Tibial nerve (tissue), 4 donors: ENCODE measurements at regions not wholly inside any gene's neighbourhood (a gene's known extent, or its start where the extent isn't known, plus 50 kb on each side); places are given as distances from the start of the nearest gene placed in this dataset.

ENCODE experiments used
- DNase-seq, 2 donors: peaks; one replicate each; pipeline ENCODE4 v3.0.0-alpha.2; 2019; ENCODE audit warnings: low spot score in 2 of 2
- H3K27ac ChIP-seq, 4 donors: fragments of 200-600 bp; sonication (generic) in 3 of 4; one replicate each; pipeline ENCODE4 v1.5.1; 2017 to 2019; ENCODE audit warnings: mild to moderate bottlenecking in 1 of 4
- H3K27me3 ChIP-seq, 2 donors: fragments of 200-600 bp; sonication (generic) in 1 of 2; one replicate each; pipeline versions ENCODE4 v1.5.1 to v1.6.0; 2017 to 2019
- H3K36me3 ChIP-seq, 3 donors: fragments of 200-600 bp; sonication (generic); one replicate each; pipeline ENCODE4 v1.5.1; 2018 to 2019
- H3K4me1 ChIP-seq, 4 donors: fragments of 200-600 bp; sonication (generic) in 3 of 4; one replicate each; pipeline ENCODE4 v1.5.1; 2017 to 2019
- H3K4me3 ChIP-seq, 4 donors: fragments of 200-600 bp; sonication (generic) in 3 of 4; one replicate each; pipeline ENCODE4 v1.5.1; 2017 to 2019; ENCODE audit warnings: mild to moderate bottlenecking in 1 of 4, moderate library complexity in 1 of 4
- H3K9me3 ChIP-seq, 4 donors: fragments of 200-600 bp; sonication (generic) in 3 of 4; one replicate each; pipeline ENCODE4 v1.5.1; 2017 to 2019
- EP300 ChIP-seq, 2 donors: sonication (generic); formaldehyde crosslinking; IDR thresholded peaks; one replicate each; pipeline ENCODE4 v1.6.1; 2017; ENCODE audit warnings: antibody characterized with exemption in 2 of 2, mild to moderate bottlenecking in 1 of 2
- POLR2A ChIP-seq, 2 donors: fragments of 450-650 bp; IDR thresholded peaks; one replicate each; pipeline ENCODE4 v1.6.1; 2017; ENCODE audit warnings: antibody characterized with exemption in 2 of 2, mild to moderate bottlenecking in 2 of 2, moderate library complexity in 2 of 2
- WGBS, 2 donors: methylation state at CpG; one replicate each; pipeline ENCODE4 v1.1.5; 2018; 5-methylcytosine and 5-hydroxymethylcytosine counted together
- TF ChIP-seq, protein P1 (sequence below), 5 experiments: fragments of 200-600 bp in 3 of 5; fragments of 450-650 bp in 2 of 5; sonication (generic) in 3 of 5; IDR thresholded peaks; one replicate each; pipeline ENCODE4 v1.5.1; 2016 to 2019; ENCODE audit warnings: antibody characterized with exemption in 5 of 5, mild to moderate bottlenecking in 3 of 5, moderate library complexity in 2 of 5

DNA sequence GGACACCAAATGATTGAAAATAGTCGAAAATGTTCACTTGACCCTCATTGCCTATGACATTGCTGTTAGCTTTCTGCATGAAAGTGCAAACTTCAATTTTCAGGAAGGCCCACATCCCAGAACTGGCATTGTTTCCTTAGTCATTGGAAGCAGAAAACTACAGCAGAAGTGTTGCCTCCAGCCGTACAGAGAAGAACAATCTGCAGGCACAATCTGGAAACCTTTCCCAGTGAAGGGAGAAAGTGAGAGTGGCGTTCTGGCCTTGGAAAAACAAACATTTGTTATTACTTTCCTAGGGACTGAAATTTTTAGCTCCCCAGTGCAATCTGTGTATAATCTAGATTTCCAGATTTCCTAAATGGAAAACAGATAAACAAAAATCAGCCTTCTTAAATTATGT is 529.5 kb upstream of the RBFOX1 start:
- 15 to 24% methylated on average over 3 of the region's 3 CpGs for WGBS, 2 donors

DNA sequence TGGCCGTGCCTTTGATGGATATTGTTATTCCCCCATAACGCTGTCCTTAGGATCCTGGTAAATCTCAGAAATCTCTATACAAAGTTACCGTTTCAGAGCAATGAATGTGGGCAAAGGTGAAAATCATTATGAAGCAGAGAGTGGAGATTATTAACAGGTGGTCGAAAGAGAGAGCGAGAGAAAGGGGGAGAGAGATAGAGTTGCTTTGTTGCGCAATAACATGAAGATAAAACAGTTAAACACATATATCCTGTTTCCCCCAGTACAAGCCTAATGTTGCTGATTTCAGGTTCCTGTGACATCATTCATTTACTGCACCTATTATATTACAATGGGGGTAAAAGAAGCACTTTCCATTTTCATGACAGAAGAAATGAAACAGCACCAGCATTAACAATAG is 535.4 kb upstream of the RBFOX1 start:
- DNase-seq = no peak
- TF ChIP-seq POLR2A (IDR thresholded peaks at IDR 0.05) (no peak), EP300 (IDR thresholded peaks at IDR 0.05) (no peak)
- TF ChIP-seq, protein P1, sequence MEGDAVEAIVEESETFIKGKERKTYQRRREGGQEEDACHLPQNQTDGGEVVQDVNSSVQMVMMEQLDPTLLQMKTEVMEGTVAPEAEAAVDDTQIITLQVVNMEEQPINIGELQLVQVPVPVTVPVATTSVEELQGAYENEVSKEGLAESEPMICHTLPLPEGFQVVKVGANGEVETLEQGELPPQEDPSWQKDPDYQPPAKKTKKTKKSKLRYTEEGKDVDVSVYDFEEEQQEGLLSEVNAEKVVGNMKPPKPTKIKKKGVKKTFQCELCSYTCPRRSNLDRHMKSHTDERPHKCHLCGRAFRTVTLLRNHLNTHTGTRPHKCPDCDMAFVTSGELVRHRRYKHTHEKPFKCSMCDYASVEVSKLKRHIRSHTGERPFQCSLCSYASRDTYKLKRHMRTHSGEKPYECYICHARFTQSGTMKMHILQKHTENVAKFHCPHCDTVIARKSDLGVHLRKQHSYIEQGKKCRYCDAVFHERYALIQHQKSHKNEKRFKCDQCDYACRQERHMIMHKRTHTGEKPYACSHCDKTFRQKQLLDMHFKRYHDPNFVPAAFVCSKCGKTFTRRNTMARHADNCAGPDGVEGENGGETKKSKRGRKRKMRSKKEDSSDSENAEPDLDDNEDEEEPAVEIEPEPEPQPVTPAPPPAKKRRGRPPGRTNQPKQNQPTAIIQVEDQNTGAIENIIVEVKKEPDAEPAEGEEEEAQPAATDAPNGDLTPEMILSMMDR (IDR thresholded peaks at IDR 0.05) = no peak
- Histone ChIP-seq H3K27ac (no peak overlapping the region), H3K36me3 (no peaks in the 10 kb centered on the region), H3K4me1 (no peaks in the 10 kb centered on the region), H3K4me3 (no peak overlapping the region), H3K27me3 (no peaks in the 10 kb centered on the region), H3K9me3 (no peaks in the 10 kb centered on the region)
- WGBS, 2 donors = 57 to 72% methylated on average over 6 of the region's 6 CpGs

More for the DNA sequence above, 529.5 kb upstream of the RBFOX1 start:
- Histone ChIP-seq H3K36me3 (no peaks in the 10 kb centered on the region), H3K27ac (peak overlapping the region in 2 of 4 donors; percentile 57 to 64), H3K9me3 (no peaks in the 10 kb centered on the region), H3K4me1 (peaks cover 0 to 5% (median 0%) of the 10 kb centered on the region in 4 donors), H3K27me3 (no peaks in the 10 kb centered on the region), H3K4me3 (no peak overlapping the region)
- DNase-seq = no peak
- TF ChIP-seq POLR2A (IDR thresholded peaks at IDR 0.05) (no peak), EP300 (IDR thresholded peaks at IDR 0.05) (no peak)
- TF ChIP-seq, protein P1 (IDR thresholded peaks at IDR 0.05) = no peak

DNA sequence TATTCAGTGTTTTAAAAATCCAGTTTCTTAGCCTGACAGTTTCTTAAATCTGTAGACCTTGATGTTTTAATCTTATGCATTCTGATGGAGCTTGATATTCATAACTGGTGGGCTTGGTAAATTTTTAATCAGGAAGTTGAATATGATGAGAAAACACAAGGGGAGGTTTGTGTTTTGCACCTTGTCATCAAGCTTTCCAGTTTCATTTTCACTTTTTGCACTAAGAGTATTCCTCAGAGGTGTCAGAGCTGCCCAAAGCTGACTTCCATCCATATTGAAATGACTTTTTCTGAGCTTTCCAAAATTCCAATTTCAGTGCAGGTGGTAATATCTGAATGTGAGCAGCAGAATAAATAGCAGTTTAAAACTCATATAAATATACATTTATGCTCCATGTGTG is 555.0 kb upstream of the RBFOX1 start:
- Histone ChIP-seq H3K9me3 (no peaks in the 10 kb centered on the region), H3K27ac (no peak overlapping the region), H3K4me1 (peaks cover 0 to 7% (median 0%) of the 10 kb centered on the region in 4 donors), H3K27me3 (no peaks in the 10 kb centered on the region), H3K4me3 (no peak overlapping the region), H3K36me3 (no peaks in the 10 kb centered on the region)
- TF ChIP-seq EP300 (IDR thresholded peaks at IDR 0.05) = no peak
- TF ChIP-seq, protein P1 (IDR thresholded peaks at IDR 0.05) = no peak
- no peak for DNase-seq

DNA sequence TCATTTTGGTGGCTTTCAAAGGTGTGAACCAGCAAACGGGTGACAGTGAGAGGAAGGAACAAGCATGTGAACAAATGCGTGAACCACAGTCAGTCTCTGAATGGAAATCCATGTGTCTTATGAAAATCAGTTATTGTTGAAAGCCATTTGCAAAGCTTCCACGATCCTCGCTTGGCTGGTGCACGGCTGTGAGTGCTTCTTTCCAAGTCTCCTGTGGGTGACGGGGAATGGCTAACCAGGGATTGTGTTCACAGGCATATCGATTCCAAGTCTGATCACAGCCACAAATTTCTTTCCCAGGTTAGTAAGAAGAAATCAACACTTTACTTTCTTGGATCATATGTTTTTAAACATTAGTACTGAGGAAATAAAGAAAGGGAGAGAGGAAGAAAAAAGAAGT is 556.9 kb upstream of the RBFOX1 start:
- H3K4me1 ChIP-seq = peaks cover 0 to 7% (median 0%) of the 10 kb centered on the region in 4 donors
- no peaks in the 10 kb centered on the region for H3K27me3 ChIP-seq
- H3K4me3 ChIP-seq = no peak overlapping the region
- no peak overlapping the region for H3K27ac ChIP-seq
- H3K9me3 ChIP-seq = no peaks in the 10 kb centered on the region
- no peak for DNase-seq
- H3K36me3 ChIP-seq = no peaks in the 10 kb centered on the region
- WGBS, 2 donors = 84 to 85% methylated on average over 7 of the region's 7 CpGs
- TF ChIP-seq EP300 (IDR thresholded peaks at IDR 0.05) (no peak), POLR2A (IDR thresholded peaks at IDR 0.05) (no peak)
- TF ChIP-seq, protein P1 (IDR thresholded peaks at IDR 0.05) = no peak

DNA sequence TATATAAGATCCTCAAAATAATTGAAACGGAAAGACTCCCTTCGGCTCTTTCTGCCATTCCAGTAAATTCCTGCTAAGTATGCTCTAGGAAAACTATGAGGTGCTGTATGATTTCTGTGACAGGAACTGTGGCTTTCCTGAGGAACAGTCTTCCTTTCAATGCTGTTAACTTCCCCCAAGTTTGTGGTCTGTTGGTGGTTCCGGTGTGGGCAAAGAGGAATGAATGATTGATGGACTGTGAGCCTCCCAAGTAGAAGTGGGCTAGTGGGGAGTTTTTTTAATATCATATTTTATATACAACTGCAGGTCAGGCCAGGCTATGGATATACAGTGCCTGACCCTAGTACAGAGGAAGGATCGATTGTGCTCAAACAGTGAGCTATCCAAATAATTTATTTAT is 560.7 kb upstream of the RBFOX1 start:
- no peaks in the 10 kb centered on the region for H3K27me3 ChIP-seq
- no peaks in the 10 kb centered on the region for H3K4me1 ChIP-seq
- TF ChIP-seq POLR2A (IDR thresholded peaks at IDR 0.05) (no peak), EP300 (IDR thresholded peaks at IDR 0.05) (no peak)
- TF ChIP-seq, protein P1 (IDR thresholded peaks at IDR 0.05) = no peak
- WGBS, 2 donors = 78 to 84% methylated on average over 4 of the region's 4 CpGs
- DNase-seq = no peak
- H3K9me3 ChIP-seq = no peaks in the 10 kb centered on the region
- H3K36me3 ChIP-seq = no peaks in the 10 kb centered on the region
- H3K27ac ChIP-seq = no peak overlapping the region
- no peak overlapping the region for H3K4me3 ChIP-seq
